Type B pancreatic cell (in vitro differentiated cells): ENCODE measurements at regions not wholly inside any gene's neighbourhood (a gene's known extent, or its start where the extent isn't known, plus 50 kb on each side); places are given as distances from the start of the nearest gene placed in this dataset.
A peak's percentile ranks its signal among the peaks of the same experiment; 100 is the strongest.

Source experiments
- DNase-seq: peaks from one replicate; pipeline ENCODE4 v3.0.0; 2021; ENCODE audit warnings: mixed read lengths; ENCODE audit not compliant: unreplicated experiment; ENCODE audit errors: extremely low spot score
- H3K27ac Mint-ChIP-seq: 2 replicates; pipeline ENCODE4 v1.8.0; 2021; ENCODE audit warnings: mild to moderate bottlenecking, mixed read lengths
- H3K27me3 Mint-ChIP-seq: 2 replicates; pipeline ENCODE4 v1.8.0; 2021; ENCODE audit warnings: mixed read lengths
- H3K36me3 Mint-ChIP-seq: 2 replicates; pipeline ENCODE4 v1.8.0; 2021; ENCODE audit warnings: mixed read lengths
- H3K4me1 Mint-ChIP-seq: one replicate; pipeline ENCODE4 v1.8.0; 2021; ENCODE audit warnings: mixed read lengths; ENCODE audit not compliant: unreplicated experiment
- H3K4me3 Mint-ChIP-seq: 2 replicates; pipeline ENCODE4 v1.8.0; 2021; ENCODE audit warnings: mild to moderate bottlenecking, mixed read lengths
- H3K9me3 Mint-ChIP-seq: 2 replicates; pipeline ENCODE4 v1.8.0; 2021; ENCODE audit warnings: mixed read lengths
- CTCF ChIP-seq: fragments of 200-600 bp; sonication (generic); conservative IDR thresholded peaks from 2 replicates; pipeline ENCODE4 v1.5.0; 2021; ENCODE audit warnings: antibody characterized with exemption, mild to moderate bottlenecking

GRCh38 chr6:90701146-90701781, 114.4 kb upstream of the MAP3K7 start:
- Mint-ChIP-seq H3K27me3 (peaks cover 8% of the 10 kb centered on the region), H3K36me3 (no peaks in the 10 kb centered on the region), H3K4me1 (peaks cover 4% of the 10 kb centered on the region), H3K9me3 (no peaks in the 10 kb centered on the region), H3K27ac (no peak overlapping the region), H3K4me3 (no peak overlapping the region)
- TF ChIP-seq CTCF, result no peak
- no peak for DNase-seq

- Mint-ChIP-seq H3K27ac (no peak overlapping the region), H3K4me3 (no peak overlapping the region), H3K4me1 (no peaks in the 10 kb centered on the region)
Measured at GRCh38 chr6:90695316-90695715, 108.4 kb upstream of the MAP3K7 start.

GRCh38 chr6:90694802-90695201, 107.9 kb upstream of the MAP3K7 start:
- Mint-ChIP-seq H3K4me3 (no peak overlapping the region), H3K27me3 (peaks cover 8% of the 10 kb centered on the region), H3K36me3 (no peaks in the 10 kb centered on the region), H3K4me1 (no peaks in the 10 kb centered on the region), H3K27ac (no peak overlapping the region), H3K9me3 (no peaks in the 10 kb centered on the region)
- no peak for TF ChIP-seq CTCF
- no peak for DNase-seq

More at GRCh38 chr6:90695316-90695715, 108.4 kb upstream of the MAP3K7 start:
- Mint-ChIP-seq H3K9me3 (no peaks in the 10 kb centered on the region), H3K27me3 (peaks cover 7% of the 10 kb centered on the region), H3K36me3 (no peaks in the 10 kb centered on the region)
- DNase-seq, result no peak
- TF ChIP-seq CTCF, result no peak

- peak; percentile 51 for TF ChIP-seq CTCF
- H3K27ac Mint-ChIP-seq, result no peak overlapping the region
Measured at GRCh38 chr6:90691823-90692222, 105.0 kb upstream of the MAP3K7 start.

GRCh38 chr6:90689172-90689571, 102.3 kb upstream of the MAP3K7 start:
- peaks cover 19% of the 10 kb centered on the region for H3K27me3 Mint-ChIP-seq
- no peak for DNase-seq

More at GRCh38 chr6:90691823-90692222, 105.0 kb upstream of the MAP3K7 start:
- Mint-ChIP-seq H3K27me3 (peaks cover 12% of the 10 kb centered on the region), H3K4me3 (no peak overlapping the region), H3K36me3 (no peaks in the 10 kb centered on the region), H3K9me3 (no peaks in the 10 kb centered on the region), H3K4me1 (no peaks in the 10 kb centered on the region)
- no peak for DNase-seq

More at GRCh38 chr6:90689172-90689571, 102.3 kb upstream of the MAP3K7 start:
- Mint-ChIP-seq H3K9me3 (no peaks in the 10 kb centered on the region), H3K36me3 (no peaks in the 10 kb centered on the region), H3K4me3 (no peak overlapping the region), H3K27ac (no peak overlapping the region), H3K4me1 (no peaks in the 10 kb centered on the region)
- no peak for TF ChIP-seq CTCF
